IPS DF 4.7 (cell line): ENCODE measurements at regions not wholly inside any gene's neighbourhood (a gene's known extent, or its start where the extent isn't known, plus 50 kb on each side); places are given as distances from the start of the nearest gene placed in this dataset.

Experiments
- DNase-seq: peaks from one replicate; pipeline ENCODE4 v3.0.0-alpha.2; 2013; ENCODE audit warnings: low spot score; ENCODE audit errors: extremely low read depth

GRCh38 chr6:88248709-88249321 lies 82.7 kb upstream of the CNR1 start:
- no peak for DNase-seq

- DNase-seq, result no peak
Measured at GRCh38 chr6:88246654-88247053, 80.5 kb upstream of the CNR1 start.

- no peak for DNase-seq
Measured at GRCh38 chr6:88244721-88245120, 78.6 kb upstream of the CNR1 start.

- no peak for DNase-seq
Measured at GRCh38 chr6:88238901-88239300, 72.8 kb upstream of the CNR1 start.

- DNase-seq, result peak; percentile 28
Measured at GRCh38 chr6:88238065-88238464, 71.9 kb upstream of the CNR1 start.

GRCh38 chr6:88236612-88237360 lies 70.6 kb upstream of the CNR1 start:
- no peak for DNase-seq

- DNase-seq, result no peak
Measured at GRCh38 chr6:88232753-88233152, 66.6 kb upstream of the CNR1 start.

GRCh38 chr6:88223298-88223697 lies 57.2 kb upstream of the CNR1 start:
- DNase-seq, result no peak

GRCh38 chr6:88220493-88220892 lies 54.3 kb upstream of the CNR1 start:
- no peak for DNase-seq

- no peak for DNase-seq
Measured at GRCh38 chr6:88216182-88216581, 50.0 kb upstream of the CNR1 start.
